ENCODE measurements at regions not wholly inside any gene's neighbourhood (a gene's known extent, or its start where the extent isn't known, plus 50 kb on each side); places are given as distances from the start of the nearest gene placed in this dataset.

GRCh38 chr16:86026916-86027315, 128.0 kb downstream of the IRF8 start:
- TF ChIP-seq POLR2A (IDR thresholded peaks at IDR 0.05) (no peak), CTCF (IDR thresholded peaks at IDR 0.05) (no peak), EP300 (IDR thresholded peaks at IDR 0.05) (no peak)

Data from sigmoid colon (tissue), 4 donors.